ENCODE measurements at regions not wholly inside any gene's neighbourhood (a gene's known extent, or its start where the extent isn't known, plus 50 kb on each side); places are given as distances from the start of the nearest gene placed in this dataset.

GRCh38 chr16:54822892-54823291, 107.8 kb upstream of the IRX5 start:
- no peak for TF ChIP-seq CTCF (IDR thresholded peaks at IDR 0.05)
- Histone ChIP-seq H3K27ac (no peak overlapping the region), H3K9me3 (no peaks in the 10 kb centered on the region), H3K4me1 (no peaks in the 10 kb centered on the region), H3K36me3 (no peaks in the 10 kb centered on the region), H3K4me3 (no peak overlapping the region), H3K27me3 (no peaks in the 10 kb centered on the region)
- FAIRE-seq (no peak), ATAC-seq (no peak), DNase-seq (no peak)
- intact Hi-C loops (cut with DNase I): no loop called here
- WGBS, 2 donors: 55 to 72% methylated on average over 4 of the region's 4 CpGs

GRCh38 chr16:54822492-54822891, 108.2 kb upstream of the IRX5 start:
- no peak overlapping the region for H3K27ac ChIP-seq
- no peak for TF ChIP-seq CTCF (IDR thresholded peaks at IDR 0.05)
- no peaks in the 10 kb centered on the region for H3K4me1 ChIP-seq
- FAIRE-seq (no peak), ATAC-seq (no peak), DNase-seq (no peak)
- no peaks in the 10 kb centered on the region for H3K27me3 ChIP-seq
- no peaks in the 10 kb centered on the region for H3K36me3 ChIP-seq
- 65 to 71% methylated on average over 5 of the region's 5 CpGs for WGBS, 2 donors
- intact Hi-C loops (cut with DNase I): no loop called here
- no peaks in the 10 kb centered on the region for H3K9me3 ChIP-seq
- no peak overlapping the region for H3K4me3 ChIP-seq

- 59 to 70% methylated on average over 2 of the region's 2 CpGs for WGBS, 2 donors
- FAIRE-seq: no peak
- intact Hi-C loops (cut with DNase I): no loop called here
These were observed 108.9 kb upstream of the IRX5 start for GRCh38 chr16:54821731-54822130.

GRCh38 chr16:54817940-54818574, 112.6 kb upstream of the IRX5 start:
- FAIRE-seq (no peak), DNase-seq (no peak), ATAC-seq (no peak)
- H3K4me1 ChIP-seq: no peaks in the 10 kb centered on the region
- no peak overlapping the region for H3K4me3 ChIP-seq
- no peaks in the 10 kb centered on the region for H3K27me3 ChIP-seq
- no peak for TF ChIP-seq CTCF (IDR thresholded peaks at IDR 0.05)
- intact Hi-C loops (cut with DNase I): no loop called here
- H3K36me3 ChIP-seq: no peaks in the 10 kb centered on the region
- WGBS, 2 donors: 57 to 60% methylated on average over 17 of the region's 17 CpGs
- no peaks in the 10 kb centered on the region for H3K9me3 ChIP-seq
- H3K27ac ChIP-seq: no peak overlapping the region

More at GRCh38 chr16:54821731-54822130, 108.9 kb upstream of the IRX5 start:
- Histone ChIP-seq H3K4me1 (no peaks in the 10 kb centered on the region), H3K27me3 (no peaks in the 10 kb centered on the region), H3K4me3 (no peak overlapping the region), H3K9me3 (no peaks in the 10 kb centered on the region), H3K27ac (no peak overlapping the region), H3K36me3 (no peaks in the 10 kb centered on the region)
- ATAC-seq (no peak), DNase-seq (no peak)
- no peak for TF ChIP-seq CTCF (IDR thresholded peaks at IDR 0.05)

- WGBS, 2 donors: 43 to 48% methylated on average over 10 of the region's 10 CpGs
- ATAC-seq (no peak), DNase-seq (no peak), FAIRE-seq (no peak)
- no peak overlapping the region for H3K4me3 ChIP-seq
- no peaks in the 10 kb centered on the region for H3K36me3 ChIP-seq
- no peak for TF ChIP-seq CTCF (IDR thresholded peaks at IDR 0.05)
- no peaks in the 10 kb centered on the region for H3K9me3 ChIP-seq
- H3K27me3 ChIP-seq: no peaks in the 10 kb centered on the region
- H3K4me1 ChIP-seq: no peaks in the 10 kb centered on the region
- no peak overlapping the region for H3K27ac ChIP-seq
- intact Hi-C loops (cut with DNase I): no loop called here
These were observed 113.2 kb upstream of the IRX5 start for GRCh38 chr16:54817432-54817831.
